ENCODE measurements at regions not wholly inside any gene's neighbourhood (a gene's known extent, or its start where the extent isn't known, plus 50 kb on each side); places are given as distances from the start of the nearest gene placed in this dataset.

DNA sequence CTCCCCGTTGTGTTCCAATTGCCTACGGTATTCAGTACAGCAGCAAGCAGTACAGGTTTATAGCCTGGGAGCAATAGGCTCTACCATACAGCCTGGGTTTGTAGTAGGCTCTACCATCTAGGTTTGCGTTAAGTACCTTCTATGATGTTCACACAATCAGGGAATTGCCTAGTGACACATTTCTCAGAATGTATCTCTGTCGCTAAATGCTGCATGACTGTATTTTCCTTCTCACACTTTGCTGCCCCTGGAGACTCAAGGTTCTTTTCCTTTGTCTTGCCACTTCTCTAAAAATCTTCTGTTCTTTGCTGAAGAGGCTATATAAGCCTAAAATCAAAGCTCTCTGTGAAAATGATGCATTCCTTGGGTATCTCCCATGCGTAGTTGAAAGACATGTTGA, 241.9 kb downstream of the CD83 start:
- Mint-ChIP-seq H3K4me1 (ENCODE audit: low read depth, unreplicated experiment) (no peaks in the 10 kb centered on the region), H3K27ac (ENCODE audit: unreplicated experiment) (no peak overlapping the region), H3K27me3 (ENCODE audit: unreplicated experiment) (peaks cover 13% of the 10 kb centered on the region), H3K36me3 (ENCODE audit: insufficient read depth, unreplicated experiment) (no peaks in the 10 kb centered on the region), H3K4me3 (ENCODE audit: low read depth, unreplicated experiment) (no peak overlapping the region), H3K9me3 (ENCODE audit: low read depth, unreplicated experiment) (peaks cover 2% of the 10 kb centered on the region)
- intact Hi-C loops (cut with micrococcal nuclease; ENCODE audit: unreplicated experiment): no loop called here
- no peak for DNase-seq
- TF ChIP-seq, protein P1, sequence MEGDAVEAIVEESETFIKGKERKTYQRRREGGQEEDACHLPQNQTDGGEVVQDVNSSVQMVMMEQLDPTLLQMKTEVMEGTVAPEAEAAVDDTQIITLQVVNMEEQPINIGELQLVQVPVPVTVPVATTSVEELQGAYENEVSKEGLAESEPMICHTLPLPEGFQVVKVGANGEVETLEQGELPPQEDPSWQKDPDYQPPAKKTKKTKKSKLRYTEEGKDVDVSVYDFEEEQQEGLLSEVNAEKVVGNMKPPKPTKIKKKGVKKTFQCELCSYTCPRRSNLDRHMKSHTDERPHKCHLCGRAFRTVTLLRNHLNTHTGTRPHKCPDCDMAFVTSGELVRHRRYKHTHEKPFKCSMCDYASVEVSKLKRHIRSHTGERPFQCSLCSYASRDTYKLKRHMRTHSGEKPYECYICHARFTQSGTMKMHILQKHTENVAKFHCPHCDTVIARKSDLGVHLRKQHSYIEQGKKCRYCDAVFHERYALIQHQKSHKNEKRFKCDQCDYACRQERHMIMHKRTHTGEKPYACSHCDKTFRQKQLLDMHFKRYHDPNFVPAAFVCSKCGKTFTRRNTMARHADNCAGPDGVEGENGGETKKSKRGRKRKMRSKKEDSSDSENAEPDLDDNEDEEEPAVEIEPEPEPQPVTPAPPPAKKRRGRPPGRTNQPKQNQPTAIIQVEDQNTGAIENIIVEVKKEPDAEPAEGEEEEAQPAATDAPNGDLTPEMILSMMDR (IDR thresholded peaks at IDR 0.05; ENCODE audit: unreplicated experiment): no peak
- CTCF ChIA-PET: no interaction called here
- BruUV-seq (replicated peaks): no TSS peak

DNA sequence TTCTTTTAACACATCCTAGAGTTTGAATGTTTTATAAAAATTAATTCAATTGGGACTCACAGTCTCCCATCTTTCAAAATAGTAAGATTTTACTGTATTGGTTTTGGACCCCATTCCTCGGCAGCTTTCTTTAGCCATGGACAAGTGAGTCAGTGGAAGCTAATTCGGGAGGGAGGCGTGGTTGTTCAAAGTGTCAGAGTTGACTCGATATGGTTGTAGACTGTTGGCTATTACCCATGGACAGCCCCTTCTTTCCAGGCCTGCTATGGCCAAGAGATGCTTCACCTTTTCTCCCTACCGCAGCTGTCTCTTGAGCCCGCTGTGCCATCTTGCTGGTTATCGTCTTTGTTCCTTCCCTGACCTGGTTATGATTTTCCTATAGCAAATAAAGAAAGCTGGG, 243.0 kb downstream of the CD83 start:
- no peak overlapping the region for H3K4me3 Mint-ChIP-seq (ENCODE audit: low read depth, unreplicated experiment)
- CTCF ChIA-PET: no interaction called here
- no peaks in the 10 kb centered on the region for H3K4me1 Mint-ChIP-seq (ENCODE audit: low read depth, unreplicated experiment)
- H3K27ac Mint-ChIP-seq (ENCODE audit: unreplicated experiment): no peak overlapping the region
- H3K36me3 Mint-ChIP-seq (ENCODE audit: insufficient read depth, unreplicated experiment): no peaks in the 10 kb centered on the region
- DNase-seq: no peak
- H3K9me3 Mint-ChIP-seq (ENCODE audit: low read depth, unreplicated experiment): peaks cover 2% of the 10 kb centered on the region
- peaks cover 13% of the 10 kb centered on the region for H3K27me3 Mint-ChIP-seq (ENCODE audit: unreplicated experiment)
- no TSS peak for BruUV-seq (replicated peaks)
- intact Hi-C loops (cut with micrococcal nuclease; ENCODE audit: unreplicated experiment): no loop called here
- TF ChIP-seq, protein P1 (IDR thresholded peaks at IDR 0.05; ENCODE audit: unreplicated experiment): no peak

DNA sequence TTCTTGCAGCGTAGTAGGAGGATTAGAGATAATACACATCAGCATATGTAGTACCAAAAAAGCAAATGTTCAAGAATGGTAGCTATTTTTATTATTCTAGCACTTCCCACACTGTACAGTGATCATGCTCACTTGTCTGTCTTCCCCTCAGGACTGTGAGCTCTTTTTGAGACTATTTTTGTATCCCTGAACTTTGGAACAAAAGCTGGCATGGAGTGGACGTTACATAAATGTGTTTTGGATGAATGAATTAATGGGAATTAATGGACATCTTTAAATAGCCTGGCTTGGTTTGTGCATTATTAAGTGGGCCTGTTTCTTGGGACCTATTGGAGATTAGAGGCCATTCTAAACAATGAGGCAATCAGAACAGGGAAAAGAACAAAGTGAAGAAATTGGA, 243.7 kb downstream of the CD83 start:
- Mint-ChIP-seq H3K9me3 (ENCODE audit: low read depth, unreplicated experiment) (peaks cover 2% of the 10 kb centered on the region), H3K27me3 (ENCODE audit: unreplicated experiment) (peaks cover 13% of the 10 kb centered on the region), H3K27ac (ENCODE audit: unreplicated experiment) (no peak overlapping the region), H3K4me1 (ENCODE audit: low read depth, unreplicated experiment) (no peaks in the 10 kb centered on the region), H3K4me3 (ENCODE audit: low read depth, unreplicated experiment) (no peak overlapping the region), H3K36me3 (ENCODE audit: insufficient read depth, unreplicated experiment) (no peaks in the 10 kb centered on the region)
- intact Hi-C loops (cut with micrococcal nuclease; ENCODE audit: unreplicated experiment): no loop called here
- BruUV-seq (replicated peaks): no TSS peak
- DNase-seq: no peak
- CTCF ChIA-PET: no interaction called here
- TF ChIP-seq, protein P1 (IDR thresholded peaks at IDR 0.05; ENCODE audit: unreplicated experiment): no peak

DNA sequence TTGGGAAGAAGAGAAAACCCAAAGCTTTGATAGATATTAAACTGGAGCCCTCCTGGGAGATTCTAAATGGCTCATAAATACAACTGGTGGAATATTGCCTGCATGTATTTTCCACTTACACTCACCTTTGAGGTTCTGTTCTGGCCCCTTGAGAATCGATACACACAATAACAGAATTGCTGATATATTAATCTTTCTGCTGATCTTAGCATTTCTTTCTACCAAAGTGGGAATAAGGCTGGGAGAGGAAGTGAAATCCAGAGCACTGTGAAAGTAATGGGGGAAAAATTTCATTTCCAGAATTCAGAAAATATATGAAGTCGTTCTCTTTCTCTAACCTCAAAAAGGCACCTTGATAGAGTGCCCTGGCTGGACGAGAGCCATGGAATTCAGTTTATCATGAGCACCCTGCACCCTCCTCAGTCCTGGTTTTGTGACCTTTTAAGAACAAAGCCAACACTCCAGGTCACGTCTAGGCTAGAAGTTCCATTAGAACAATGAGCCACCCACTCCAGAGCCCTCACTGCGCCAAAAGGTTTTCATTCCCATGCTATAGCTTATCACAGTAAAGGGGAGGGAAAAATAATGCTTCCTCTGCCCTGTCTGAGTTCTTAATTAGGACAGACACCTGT, 244.5 kb downstream of the CD83 start:
- CTCF ChIA-PET: no interaction called here
- TF ChIP-seq, protein P1 (IDR thresholded peaks at IDR 0.05; ENCODE audit: unreplicated experiment): no peak
- no TSS peak for BruUV-seq (replicated peaks)
- H3K4me3 Mint-ChIP-seq (ENCODE audit: low read depth, unreplicated experiment): no peak overlapping the region
- H3K27me3 Mint-ChIP-seq (ENCODE audit: unreplicated experiment): peaks cover 13% of the 10 kb centered on the region
- no peaks in the 10 kb centered on the region for H3K4me1 Mint-ChIP-seq (ENCODE audit: low read depth, unreplicated experiment)
- no peak for DNase-seq
- H3K27ac Mint-ChIP-seq (ENCODE audit: unreplicated experiment): no peak overlapping the region
- intact Hi-C loops (cut with micrococcal nuclease; ENCODE audit: unreplicated experiment): no loop called here
- H3K36me3 Mint-ChIP-seq (ENCODE audit: insufficient read depth, unreplicated experiment): no peaks in the 10 kb centered on the region
- H3K9me3 Mint-ChIP-seq (ENCODE audit: low read depth, unreplicated experiment): peaks cover 2% of the 10 kb centered on the region
